ENCODE measurements at regions not wholly inside any gene's neighbourhood (a gene's known extent, or its start where the extent isn't known, plus 50 kb on each side); places are given as distances from the start of the nearest gene placed in this dataset.
"Not testable (repeated sequence)": the region's sequence is repeated elsewhere in the genome, so short reads cannot be mapped to it uniquely, and the experiment has no call there.

- CTCF ChIA-PET = no interaction called here
- FAIRE-seq (no peak), DNase-seq (ENCODE audit: low read depth, low spot score) (no peak)
- Histone ChIP-seq H2AFZ (ENCODE audit: low read depth, low read length) (no peak overlapping the region), H4K20me1 (replicated peaks; ENCODE audit: control insufficient read depth, extremely low read depth, insufficient read depth, low read length) (no peaks in the 10 kb centered on the region), H3K36me3 (ENCODE audit: control insufficient read depth in 2 of 2, extremely low read depth in 1 of 2, insufficient read depth in 2 of 2, low read length in 2 of 2) (no peaks in the 10 kb centered on the region), H3K4me1 (ENCODE audit: control insufficient read depth, extremely low read depth, insufficient read depth, low read length) (no peaks in the 10 kb centered on the region), H3K27me3 (ENCODE audit: control insufficient read depth in 2 of 2, insufficient read depth in 2 of 2, low read length in 2 of 2) (no peaks in the 10 kb centered on the region), H3K9ac (replicated peaks; ENCODE audit: extremely low read depth, insufficient read depth, low read length) (no peak overlapping the region), H3K27ac (ENCODE audit: insufficient read depth, low read depth, low read length) (no peak overlapping the region), H3K4me3 (replicated peaks in 1 of 3; ENCODE audit: insufficient read depth in 1 of 3, low read depth in 1 of 3, low read length in 3 of 3) (no peak overlapping the region), H3K9me3 (replicated peaks; ENCODE audit: control insufficient read depth, insufficient read depth, low read length) (no peaks in the 10 kb centered on the region), H3K79me2 (ENCODE audit: control insufficient read depth, insufficient read depth, low read length) (no peaks in the 10 kb centered on the region), H3K9me1 (replicated peaks; ENCODE audit: control insufficient read depth, extremely low read depth, insufficient read depth, low read length) (no peaks in the 10 kb centered on the region), H3K4me2 (ENCODE audit: insufficient read depth, low read length) (no peak overlapping the region)
- BruUV-seq (replicated peaks) = no TSS peak
- intact Hi-C loops (cut with micrococcal nuclease) (no loop called here), dilution Hi-C loops (cut with MboI; ENCODE audit: extremely low pct_ligation_motif_present, low sequenced_read_pairs) (no loop called here)
- POLR2A ChIA-PET = no interaction called here
- TF ChIP-seq GATA2 (IDR thresholded peaks at IDR 0.05; ENCODE audit: insufficient read depth, insufficient read length, low read depth, low read length) (no peak), JUN (IDR thresholded peaks at IDR 0.05; ENCODE audit: borderline replicate concordance, insufficient read depth, insufficient read length, low read depth) (no peak), EZH2 (IDR thresholded peaks at IDR 0.05; ENCODE audit: borderline replicate concordance, low read depth, low read length, severe bottlenecking) (no peak), POLR2A (IDR thresholded peaks at IDR 0.05; ENCODE audit: low read depth, low read length) (no peak), MYC (IDR thresholded peaks at IDR 0.05; ENCODE audit: low read depth, low read length) (no peak), MAX (IDR thresholded peaks at IDR 0.05; ENCODE audit: insufficient read depth, insufficient read length) (no peak), FOS (IDR thresholded peaks at IDR 0.05; ENCODE audit: borderline replicate concordance, insufficient read depth, low read length) (no peak), POLR2AphosphoS5 (IDR thresholded peaks at IDR 0.05; ENCODE audit: insufficient read depth, low read depth, low read length) (no peak), CTCF (IDR thresholded peaks at IDR 0.05; ENCODE audit: extremely low read depth in 1 of 2, insufficient read depth in 1 of 2, low read depth in 1 of 2, low read length in 2 of 2) (no peak)
Measured at GRCh38 chr3:152910966-152911365, 76.0 kb downstream of the P2RY1 start.

GRCh38 chr3:152914743-152915142 lies 79.8 kb downstream of the P2RY1 start:
- POLR2A ChIA-PET; H4K20me1 ChIP-seq (replicated peaks; ENCODE audit: control insufficient read depth, extremely low read depth, insufficient read depth, low read length); H3K9ac ChIP-seq (replicated peaks; ENCODE audit: extremely low read depth, insufficient read depth, low read length); H3K9me3 ChIP-seq (replicated peaks; ENCODE audit: control insufficient read depth, insufficient read depth, low read length); FAIRE-seq; intact Hi-C loops (cut with micrococcal nuclease); DNase-seq (ENCODE audit: low read depth, low spot score); dilution Hi-C loops (cut with MboI; ENCODE audit: extremely low pct_ligation_motif_present, low sequenced_read_pairs); H3K27ac ChIP-seq (ENCODE audit: insufficient read depth, low read depth, low read length); H3K4me2 ChIP-seq (ENCODE audit: insufficient read depth, low read length); H3K27me3 ChIP-seq (ENCODE audit: control insufficient read depth in 2 of 2, insufficient read depth in 2 of 2, low read length in 2 of 2); H3K79me2 ChIP-seq (ENCODE audit: control insufficient read depth, insufficient read depth, low read length); BruUV-seq (replicated peaks); CTCF ChIA-PET; H3K9me1 ChIP-seq (replicated peaks; ENCODE audit: control insufficient read depth, extremely low read depth, insufficient read depth, low read length); H3K4me3 ChIP-seq (replicated peaks in 1 of 3; ENCODE audit: insufficient read depth in 1 of 3, low read depth in 1 of 3, low read length in 3 of 3); H3K4me1 ChIP-seq (ENCODE audit: control insufficient read depth, extremely low read depth, insufficient read depth, low read length); H2AFZ ChIP-seq (ENCODE audit: low read depth, low read length); H3K36me3 ChIP-seq (ENCODE audit: control insufficient read depth in 2 of 2, extremely low read depth in 1 of 2, insufficient read depth in 2 of 2, low read length in 2 of 2): not testable (repeated sequence)
